Stimulated activated CD8-positive, alpha-beta memory T cell treated with anti-CD3 and anti-CD28 coated beads, Interleukin-12 subunit alpha, Interleukin-12 subunit beta, amount 100 ng/mL, for 24 hours (primary cell): ENCODE measurements at regions not wholly inside any gene's neighbourhood (a gene's known extent, or its start where the extent isn't known, plus 50 kb on each side); places are given as distances from the start of the nearest gene placed in this dataset.

ENCODE experiments used
- DNase-seq: peaks from one replicate; pipeline ENCODE4 v3.0.0-alpha.2; 2020; ENCODE audit errors: extremely low read depth

DNA sequence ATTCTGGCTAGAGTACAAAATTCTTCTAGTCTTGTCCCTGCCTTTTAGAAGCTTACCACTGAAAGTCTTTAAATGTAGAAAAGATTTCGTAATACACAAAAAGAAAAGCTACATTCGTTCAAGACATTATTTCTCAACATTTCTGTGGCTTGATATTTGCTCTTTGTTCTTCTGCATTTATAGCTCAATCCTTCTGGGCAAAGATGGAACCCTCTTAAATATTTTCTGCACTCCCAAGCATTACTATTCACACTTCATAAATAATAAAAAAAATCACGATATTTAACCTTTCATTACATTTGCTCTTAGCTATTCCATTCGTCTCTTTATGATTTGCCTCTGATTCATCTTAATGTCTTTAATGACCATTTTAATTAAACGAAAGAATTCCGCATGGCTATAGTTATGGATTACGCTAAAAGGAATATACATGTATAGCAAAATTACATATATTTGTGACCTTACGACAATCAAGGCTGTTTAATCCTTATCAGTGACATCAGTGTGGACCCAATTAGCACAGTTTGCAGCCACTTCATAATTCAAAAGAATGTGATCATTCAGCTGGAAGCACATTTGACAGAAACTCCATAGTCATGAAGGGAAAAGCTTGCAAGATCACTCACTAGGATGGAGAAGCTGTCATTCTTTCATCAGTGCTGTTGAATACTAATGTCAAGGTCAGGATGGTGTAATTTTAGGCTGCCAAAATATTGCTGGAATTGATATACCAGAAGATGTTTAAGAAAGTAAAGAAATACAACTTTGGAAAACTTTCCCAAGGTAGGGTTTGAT, 1075.0 kb upstream of the TENM3 start:
- no peak for DNase-seq

DNA sequence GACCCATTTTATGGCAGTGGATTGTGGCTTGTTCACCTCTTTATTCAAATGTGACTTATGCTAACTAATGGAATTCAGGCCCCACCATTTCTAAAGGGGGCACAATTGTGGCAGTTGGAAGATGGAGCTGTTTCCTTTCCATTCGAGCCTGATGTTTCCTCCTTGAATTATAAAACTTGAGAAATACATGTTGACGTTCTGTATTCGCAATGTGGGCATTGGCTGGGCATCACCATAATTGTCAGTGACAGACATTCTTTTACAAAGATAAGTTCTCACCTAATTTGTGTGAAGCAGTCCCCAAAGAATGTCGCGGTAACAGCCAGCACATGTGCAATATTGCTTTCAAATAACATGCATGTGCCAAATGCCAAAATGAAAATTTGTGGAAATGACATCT, 1070.2 kb upstream of the TENM3 start:
- no peak for DNase-seq

DNA sequence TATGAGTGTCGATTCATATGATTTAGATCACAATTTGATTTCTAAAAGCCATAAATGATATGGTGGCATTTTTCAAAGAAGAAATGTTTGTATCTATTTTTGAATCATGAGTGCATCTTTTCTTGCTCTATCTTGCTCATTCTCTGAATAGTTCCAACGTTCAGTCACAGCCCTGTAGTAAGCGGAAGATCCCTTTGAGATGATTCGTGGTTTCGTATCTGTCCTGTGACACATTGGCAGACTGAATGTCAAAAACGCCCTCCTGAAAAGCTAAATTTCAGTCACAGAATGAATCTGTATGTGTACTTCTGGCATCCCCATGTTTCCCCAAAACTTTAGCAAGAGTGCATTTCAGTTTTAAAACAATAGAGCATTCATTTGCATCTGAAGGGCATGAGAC, 1066.9 kb upstream of the TENM3 start:
- no peak for DNase-seq

DNA sequence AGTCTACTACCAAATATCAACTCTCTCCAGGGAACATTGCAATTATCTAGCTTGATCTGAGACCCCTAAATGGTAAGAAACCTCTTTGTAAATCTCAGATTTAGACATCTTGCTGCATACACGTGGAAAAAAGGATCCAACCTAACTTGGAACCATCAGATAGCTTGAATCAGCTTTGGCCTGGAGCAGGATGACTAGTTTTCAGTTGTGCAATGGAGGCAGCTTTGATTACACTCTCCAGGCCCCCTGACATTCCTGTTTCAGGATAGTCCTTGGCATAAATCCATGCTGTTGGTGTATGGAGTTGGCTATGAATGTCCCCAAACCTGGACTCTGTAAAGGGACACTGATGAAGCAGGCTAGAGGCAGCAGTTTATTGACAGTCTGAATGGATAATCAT, 1061.9 kb upstream of the TENM3 start:
- no peak for DNase-seq

DNA sequence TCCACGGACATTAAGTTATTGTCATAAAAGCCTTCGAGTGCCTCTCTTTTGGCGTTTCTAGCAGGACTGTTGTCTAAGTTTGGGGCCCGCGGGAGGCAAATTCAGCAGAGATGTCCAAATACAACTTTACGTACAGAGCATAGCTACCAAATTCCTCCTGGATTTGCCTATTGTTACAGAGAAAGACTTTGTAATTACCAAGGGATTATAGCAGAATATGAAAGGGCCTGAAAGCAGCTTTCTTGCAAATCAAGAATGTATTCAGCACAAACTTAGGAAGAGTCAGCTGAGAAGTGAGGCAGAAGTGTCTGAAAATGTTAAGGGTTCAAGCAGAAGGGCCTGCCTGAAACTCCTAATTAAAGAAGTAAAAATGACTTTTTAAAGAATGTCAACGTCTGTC, 1053.5 kb upstream of the TENM3 start:
- no peak for DNase-seq

DNA sequence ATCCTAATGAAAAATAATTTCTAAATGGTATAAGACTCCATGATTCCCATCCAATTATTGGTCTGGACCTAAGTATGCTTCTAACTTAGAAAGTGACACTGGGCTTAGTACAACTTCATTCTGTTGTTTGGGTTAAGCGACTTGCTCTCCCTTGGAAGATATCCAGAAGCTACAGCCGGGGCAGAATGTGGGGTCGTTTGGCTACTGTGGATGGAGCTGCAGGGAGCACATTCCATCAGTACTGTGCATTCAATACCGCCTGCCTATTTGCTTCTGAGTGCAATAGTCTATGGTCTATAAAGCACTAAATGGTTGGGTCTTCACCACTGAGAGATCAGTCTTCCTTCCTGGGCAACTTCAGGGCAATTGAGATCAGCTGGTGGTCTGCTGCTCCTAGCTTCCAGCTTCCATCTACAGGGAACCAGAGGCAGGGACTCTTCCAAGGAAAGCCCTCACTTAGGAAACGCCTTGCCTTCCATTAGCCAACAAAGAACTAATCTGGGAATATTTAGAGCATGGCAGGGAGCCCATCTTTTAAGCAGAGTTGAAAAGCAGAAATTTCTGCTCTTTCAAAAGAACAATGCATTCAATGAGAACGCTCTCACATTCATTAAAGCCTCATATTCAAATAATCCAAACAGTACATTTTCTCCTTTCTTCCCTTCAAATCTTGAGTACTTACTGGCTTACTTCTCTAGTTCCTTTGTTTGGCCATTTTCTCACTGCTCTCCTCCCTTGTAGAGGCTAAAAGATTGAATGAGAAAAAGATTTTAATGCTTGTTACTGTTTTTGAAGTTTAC, 1049.9 kb upstream of the TENM3 start:
- no peak for DNase-seq

DNA sequence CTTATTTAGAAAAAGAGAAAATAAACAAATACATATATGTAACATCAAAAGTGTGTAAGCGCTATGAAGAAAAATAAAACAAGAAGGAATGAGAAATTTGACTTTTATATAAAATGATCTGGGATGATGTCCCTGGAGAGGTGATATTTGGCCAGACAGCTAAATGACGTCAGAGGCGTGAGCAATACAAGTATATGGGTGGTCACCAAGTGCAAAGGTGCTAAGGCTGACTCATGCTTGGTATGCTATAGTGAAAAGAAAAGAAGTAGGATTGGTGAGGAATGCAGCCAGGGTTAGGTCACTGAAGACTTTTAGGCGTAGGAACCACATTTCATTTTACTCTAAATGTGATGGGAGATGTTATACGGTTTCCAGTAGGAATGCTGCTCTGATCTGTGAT, 1049.1 kb upstream of the TENM3 start:
- DNase-seq: no peak

- DNase-seq: no peak
Observed at GRCh38 chr4:181200076-181200475, 1043.1 kb upstream of the TENM3 start.

DNA sequence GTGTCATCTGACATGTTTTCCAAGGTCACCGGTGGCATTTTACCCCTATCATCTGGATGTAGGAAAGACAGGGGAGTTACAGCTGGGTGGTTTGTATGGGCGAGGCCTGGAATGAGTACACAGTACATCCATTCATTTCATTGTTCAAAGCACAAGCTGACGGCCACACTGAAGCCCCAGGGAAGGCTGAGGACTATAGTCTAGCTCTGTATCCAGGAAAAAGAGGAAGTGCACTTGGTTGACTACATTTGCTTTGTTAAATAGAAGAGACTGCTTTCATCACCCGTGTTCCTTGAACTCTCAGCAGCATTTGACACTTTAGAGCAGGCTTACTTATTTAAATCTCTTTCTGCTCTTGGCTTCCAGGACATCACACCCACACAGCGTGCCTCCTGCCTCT, 1041.0 kb upstream of the TENM3 start:
- no peak for DNase-seq

- no peak for DNase-seq
Observed at GRCh38 chr4:181204109-181204508, 1039.1 kb upstream of the TENM3 start.

DNA sequence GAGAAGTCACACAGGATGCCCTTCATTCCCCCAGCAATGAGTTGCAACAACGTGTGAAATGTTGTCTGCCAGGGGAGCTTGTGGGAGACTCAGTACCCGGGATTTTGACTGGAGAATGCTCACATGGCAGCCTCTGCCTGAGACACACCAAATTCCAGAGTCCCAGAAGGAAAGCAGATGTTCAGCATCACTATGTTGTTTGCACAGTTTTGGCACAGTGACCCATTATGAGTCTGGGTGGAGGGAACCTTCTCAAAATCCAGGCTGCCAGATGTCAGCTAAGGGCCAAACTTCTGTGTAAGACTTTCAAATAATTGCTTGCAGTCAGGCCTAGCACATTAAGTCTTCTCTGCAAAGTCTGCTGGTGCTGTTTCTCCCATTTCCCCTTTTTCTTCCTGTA, 1029.7 kb upstream of the TENM3 start:
- no peak for DNase-seq

DNA sequence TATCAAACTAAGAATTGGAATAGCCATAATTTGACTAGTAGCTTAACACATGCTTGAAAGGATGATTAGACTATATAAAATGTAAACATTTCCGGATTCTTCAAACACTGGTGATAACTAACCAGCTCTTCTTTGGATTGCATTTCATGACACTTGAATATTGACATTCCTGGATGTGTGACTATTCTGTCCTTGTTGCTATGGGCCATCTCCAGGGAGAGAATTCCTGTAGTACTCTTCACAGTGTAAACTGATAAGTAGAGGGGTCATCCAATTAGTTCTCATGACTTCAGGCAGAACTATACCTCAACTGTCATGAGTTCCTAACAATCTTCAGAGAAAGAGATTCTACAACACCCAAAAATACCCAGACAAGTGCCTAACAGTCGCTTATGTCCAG, 1026.7 kb upstream of the TENM3 start:
- DNase-seq: no peak

GRCh38 chr4:181219783-181220416, 1023.3 kb upstream of the TENM3 start:
- DNase-seq: no peak

- DNase-seq: no peak
Observed at GRCh38 chr4:181224852-181225251, 1018.4 kb upstream of the TENM3 start.

- DNase-seq: no peak
Observed at GRCh38 chr4:181225616-181226261, 1017.5 kb upstream of the TENM3 start.

GRCh38 chr4:181234951-181235680, 1008.1 kb upstream of the TENM3 start:
- DNase-seq: no peak

DNA sequence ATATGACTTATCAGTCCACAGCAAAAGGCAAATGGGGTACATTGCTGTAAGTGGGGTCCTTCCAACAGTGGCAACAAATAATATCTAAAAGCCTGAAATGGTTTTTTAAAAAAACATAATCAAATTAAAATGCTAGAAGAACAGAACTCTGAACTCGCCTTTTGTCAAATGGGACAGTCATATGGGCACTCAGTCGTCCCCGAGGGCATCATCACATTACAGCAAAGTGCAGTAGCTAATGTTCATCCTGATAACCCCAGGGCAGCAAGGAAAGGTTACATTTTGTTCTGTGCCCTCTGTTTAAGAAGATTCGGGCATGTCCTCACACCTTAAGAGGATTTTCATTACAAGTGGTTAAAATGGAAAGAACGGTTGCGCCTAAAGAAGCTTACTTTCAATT, 997.9 kb upstream of the TENM3 start:
- no peak for DNase-seq

DNA sequence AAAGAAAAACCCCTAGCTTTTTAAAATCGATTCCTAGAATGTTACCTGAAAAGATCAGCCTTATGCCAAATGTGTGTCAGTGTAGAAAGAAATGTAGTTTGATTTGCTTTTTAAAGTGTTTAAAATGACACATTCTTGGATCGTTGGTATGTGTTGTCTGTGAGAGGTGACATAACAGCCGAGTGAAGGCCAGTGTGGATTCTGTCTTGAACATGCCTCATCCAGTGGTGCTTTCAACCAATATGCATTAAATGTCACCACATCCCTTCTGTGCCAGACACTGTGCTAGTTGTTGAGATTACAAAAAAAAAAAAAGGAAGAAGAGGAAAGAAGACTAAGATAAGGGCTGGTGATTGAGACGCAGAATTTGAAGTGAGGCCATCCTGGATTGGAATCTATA, 994.2 kb upstream of the TENM3 start:
- no peak for DNase-seq

DNA sequence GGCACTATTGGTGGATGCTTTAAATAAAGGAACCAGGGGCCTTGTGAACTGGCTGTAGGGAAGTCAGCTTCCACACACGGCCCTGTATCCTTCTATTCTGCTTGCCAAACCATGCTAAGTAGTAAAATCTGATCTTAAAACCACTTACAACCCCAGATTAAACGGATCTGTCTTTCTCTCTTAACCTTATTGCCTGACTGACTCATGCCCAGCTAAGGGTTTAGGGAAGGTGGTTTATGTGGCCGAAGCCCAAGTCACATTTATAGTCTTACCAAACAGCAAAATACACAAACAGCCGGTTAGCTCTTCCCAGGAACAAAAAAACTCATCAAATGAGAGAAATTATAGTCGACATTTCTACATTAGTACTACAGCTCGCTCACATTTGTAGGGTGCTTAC, 988.4 kb upstream of the TENM3 start:
- no peak for DNase-seq

- DNase-seq: no peak
Observed at GRCh38 chr4:181258569-181258968, 984.6 kb upstream of the TENM3 start.

- no peak for DNase-seq
Observed at GRCh38 chr4:181259081-181259709, 984.0 kb upstream of the TENM3 start.
